Prostate gland (tissue), 2 donors: ENCODE measurements at regions not wholly inside any gene's neighbourhood (a gene's known extent, or its start where the extent isn't known, plus 50 kb on each side); places are given as distances from the start of the nearest gene placed in this dataset.

Experiments used
- DNase-seq: peaks from one replicate; pipeline ENCODE4 v3.0.0-alpha.2; 2019; ENCODE audit warnings: low spot score
- H3K27ac ChIP-seq, 2 donors: fragments of 200-600 bp; sonication (generic); 2 replicates each; pipeline ENCODE4 v1.5.1; 2017 to 2019
- H3K27me3 ChIP-seq: fragments of 200-600 bp; sonication (generic); replicated peaks from 2 replicates; pipeline ENCODE4 v1.5.1; 2019; ENCODE audit not compliant: insufficient read depth
- H3K36me3 ChIP-seq, 2 donors: fragments of 200-600 bp; sonication (generic); 1 replicate in 1 of 2; 2 replicates in 1 of 2; pipeline versions ENCODE4 v1.5.1 to v1.8.1; 2017 to 2019
- H3K4me1 ChIP-seq: fragments of 200-600 bp; sonication (generic); replicated peaks from 2 replicates; pipeline ENCODE4 v1.5.1; 2019
- H3K4me3 ChIP-seq, 2 donors: fragments of 200-600 bp; sonication (generic); 2 replicates each; pipeline ENCODE4 v1.5.1; 2017 to 2019
- H3K9me3 ChIP-seq: fragments of 200-600 bp; sonication (generic); 2 replicates; pipeline ENCODE4 v1.5.1; 2017
- POLR2A ChIP-seq: fragments of 450-650 bp; IDR thresholded peaks from one replicate; pipeline ENCODE4 v1.6.1; 2016; ENCODE audit warnings: antibody characterized with exemption, mild to moderate bottlenecking
- POLR2AphosphoS5 ChIP-seq: sonication (generic); formaldehyde crosslinking; IDR thresholded peaks from one replicate; pipeline ENCODE4 v1.6.1; 2017; ENCODE audit warnings: antibody characterized with exemption
- WGBS: methylation state at CpG from one replicate; pipeline ENCODE4 v1.1.5; 2018; 5-methylcytosine and 5-hydroxymethylcytosine counted together
- intact Hi-C: fragments of 100-400 bp; cut with DNase I; formaldehyde crosslinking; loops from one replicate; pipeline ENCODE4 v1.14.2; 2022
- TF ChIP-seq, protein P1 (sequence below), 4 experiments: fragments of 200-600 bp in 2 of 4; fragments of 450-650 bp in 2 of 4; sonication (generic) in 2 of 4; IDR thresholded peaks; 1 replicate in 3 of 4; 2 replicates in 1 of 4; pipeline ENCODE4 v1.5.1; 2016 to 2019; ENCODE audit warnings: antibody characterized with exemption in 4 of 4, mild to moderate bottlenecking in 2 of 4, moderate library complexity in 2 of 4

- no peak for DNase-seq
- H3K27ac ChIP-seq: no peak overlapping the region
- WGBS: 86% methylated on average over 10 of the region's 10 CpGs
- no peaks in the 10 kb centered on the region for H3K9me3 ChIP-seq
- peaks cover 6% of the 10 kb centered on the region for H3K27me3 ChIP-seq
- intact Hi-C loops: no loop called here
- no peaks in the 10 kb centered on the region for H3K4me1 ChIP-seq
- no peaks in the 10 kb centered on the region for H3K36me3 ChIP-seq
- no peak overlapping the region for H3K4me3 ChIP-seq
- TF ChIP-seq POLR2AphosphoS5: no peak
- no peak for TF ChIP-seq POLR2A
- TF ChIP-seq, protein P1, sequence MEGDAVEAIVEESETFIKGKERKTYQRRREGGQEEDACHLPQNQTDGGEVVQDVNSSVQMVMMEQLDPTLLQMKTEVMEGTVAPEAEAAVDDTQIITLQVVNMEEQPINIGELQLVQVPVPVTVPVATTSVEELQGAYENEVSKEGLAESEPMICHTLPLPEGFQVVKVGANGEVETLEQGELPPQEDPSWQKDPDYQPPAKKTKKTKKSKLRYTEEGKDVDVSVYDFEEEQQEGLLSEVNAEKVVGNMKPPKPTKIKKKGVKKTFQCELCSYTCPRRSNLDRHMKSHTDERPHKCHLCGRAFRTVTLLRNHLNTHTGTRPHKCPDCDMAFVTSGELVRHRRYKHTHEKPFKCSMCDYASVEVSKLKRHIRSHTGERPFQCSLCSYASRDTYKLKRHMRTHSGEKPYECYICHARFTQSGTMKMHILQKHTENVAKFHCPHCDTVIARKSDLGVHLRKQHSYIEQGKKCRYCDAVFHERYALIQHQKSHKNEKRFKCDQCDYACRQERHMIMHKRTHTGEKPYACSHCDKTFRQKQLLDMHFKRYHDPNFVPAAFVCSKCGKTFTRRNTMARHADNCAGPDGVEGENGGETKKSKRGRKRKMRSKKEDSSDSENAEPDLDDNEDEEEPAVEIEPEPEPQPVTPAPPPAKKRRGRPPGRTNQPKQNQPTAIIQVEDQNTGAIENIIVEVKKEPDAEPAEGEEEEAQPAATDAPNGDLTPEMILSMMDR (IDR thresholded peaks at IDR 0.05): no peak
Observed at GRCh38 chr22:22087854-22088657, 105.5 kb upstream of the TOP3B start.

DNA sequence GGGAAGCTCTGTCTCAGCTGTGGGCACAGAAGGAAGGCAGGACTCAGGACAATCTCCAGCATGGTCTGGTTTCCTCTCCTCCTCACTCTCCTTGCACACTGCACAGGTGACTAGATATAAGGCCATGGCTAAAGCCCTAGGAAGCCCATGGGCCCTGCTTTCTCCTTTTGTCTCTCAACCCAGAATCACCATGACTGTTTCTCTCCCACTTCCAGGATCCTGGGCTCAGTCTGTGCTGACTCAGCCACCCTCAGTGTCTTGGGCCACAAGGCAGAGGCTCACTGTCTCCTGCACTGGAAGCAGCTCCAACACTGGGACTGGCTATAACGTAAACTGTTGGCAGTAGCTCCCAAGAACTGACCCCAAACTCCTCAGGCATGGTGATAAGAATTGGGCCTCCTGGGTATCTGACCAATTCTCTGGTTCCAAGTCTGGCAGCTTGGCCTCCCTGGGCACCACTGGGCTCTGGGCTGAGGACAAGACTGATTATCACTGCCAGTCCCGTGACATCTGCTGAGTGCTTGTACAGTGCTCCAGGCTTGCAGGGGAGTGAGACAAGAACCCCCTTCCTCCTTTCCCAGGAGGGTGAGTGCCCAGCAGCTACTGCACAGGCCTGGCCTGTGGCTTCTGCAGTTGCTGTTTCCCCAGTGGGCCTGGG lies 104.0 kb upstream of the TOP3B start:
- TF ChIP-seq, protein P1 (IDR thresholded peaks at IDR 0.05): no peak
- TF ChIP-seq POLR2AphosphoS5 (no peak), POLR2A (no peak)
- Histone ChIP-seq H3K4me1 (no peaks in the 10 kb centered on the region), H3K36me3 (no peaks in the 10 kb centered on the region), H3K9me3 (no peaks in the 10 kb centered on the region), H3K4me3 (no peak overlapping the region), H3K27me3 (peaks cover 6% of the 10 kb centered on the region), H3K27ac (no peak overlapping the region)
- intact Hi-C loops: no loop called here
- 80% methylated on average over 2 of the region's 2 CpGs for WGBS
- no peak for DNase-seq

DNA sequence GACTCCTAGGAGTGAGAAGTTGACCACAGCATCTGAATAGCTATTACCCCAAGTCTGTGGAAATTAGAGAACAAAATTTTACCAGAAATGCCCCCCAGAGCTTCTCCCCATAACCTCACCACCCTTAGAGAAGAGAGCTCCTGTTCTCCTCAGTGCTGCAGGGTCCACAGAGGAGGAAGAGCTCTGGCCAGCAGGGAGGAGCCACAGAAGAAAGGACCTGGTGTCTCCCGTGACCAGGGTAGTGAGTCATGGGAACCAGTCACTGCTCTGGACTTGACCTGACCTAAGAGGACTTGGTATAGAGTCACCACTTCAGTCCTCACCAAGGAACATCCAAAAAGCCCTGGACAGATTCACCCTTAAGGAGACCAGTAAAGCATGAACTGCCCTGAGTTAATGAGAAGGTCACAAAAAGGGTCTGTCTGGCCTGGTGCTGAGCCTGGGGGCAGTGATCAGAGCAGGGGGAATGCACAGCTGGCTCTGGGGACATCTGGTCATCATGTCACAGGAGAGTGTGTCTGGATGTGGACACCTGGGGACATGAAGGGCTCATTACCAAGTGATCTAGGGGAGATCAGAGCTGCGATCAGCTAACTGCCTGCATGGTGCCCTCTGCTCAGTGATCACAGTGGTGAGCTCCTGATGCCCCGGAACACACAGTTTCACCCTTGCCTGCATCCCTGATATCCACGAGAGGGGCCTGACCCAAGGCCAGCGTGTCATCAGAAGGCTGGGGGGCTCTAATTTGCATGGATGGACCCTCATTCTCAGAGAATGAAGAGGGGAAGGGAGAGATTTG lies 103.3 kb upstream of the TOP3B start:
- no peaks in the 10 kb centered on the region for H3K9me3 ChIP-seq
- H3K27ac ChIP-seq: no peak overlapping the region
- H3K4me3 ChIP-seq: no peak overlapping the region
- intact Hi-C loops: no loop called here
- WGBS: 77% methylated on average over 5 of the region's 5 CpGs
- no peak for DNase-seq
- H3K27me3 ChIP-seq: peaks cover 6% of the 10 kb centered on the region
- H3K36me3 ChIP-seq: no peaks in the 10 kb centered on the region
- TF ChIP-seq POLR2A (no peak), POLR2AphosphoS5 (no peak)
- TF ChIP-seq, protein P1 (IDR thresholded peaks at IDR 0.05): no peak
- H3K4me1 ChIP-seq: no peaks in the 10 kb centered on the region

DNA sequence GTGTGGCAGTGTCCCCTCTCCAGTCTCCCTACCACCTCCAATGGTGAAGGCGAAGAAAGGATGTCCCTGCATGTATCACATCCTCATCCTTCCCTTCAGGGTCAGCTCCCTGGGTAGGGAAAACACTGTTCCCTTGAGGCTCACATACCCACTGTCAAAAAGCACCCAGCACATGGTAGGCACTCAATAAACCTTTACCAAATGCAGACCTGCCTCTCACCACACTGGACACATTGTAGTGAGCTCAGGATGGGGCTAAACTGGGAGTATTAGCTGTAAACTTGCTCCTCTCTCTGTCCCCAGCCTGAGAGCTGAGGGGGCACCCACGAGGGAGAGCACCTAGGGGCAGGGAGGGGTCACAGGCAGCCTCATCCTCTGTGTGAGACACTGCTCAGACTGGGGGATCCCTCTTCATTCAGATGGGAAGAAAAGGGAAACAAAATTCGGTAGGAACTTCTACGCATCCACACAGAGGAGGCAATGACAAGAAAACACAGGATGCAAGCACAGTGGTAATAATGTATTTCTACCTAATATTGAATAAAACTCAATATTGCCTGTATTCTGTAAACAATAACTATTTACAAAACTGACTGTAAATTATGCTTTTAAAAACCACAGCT lies 101.6 kb upstream of the TOP3B start:
- TF ChIP-seq POLR2AphosphoS5 (no peak), POLR2A (no peak)
- TF ChIP-seq, protein P1 (IDR thresholded peaks at IDR 0.05): no peak
- 40% methylated on average over 4 of the region's 4 CpGs for WGBS
- Histone ChIP-seq H3K27ac (no peak overlapping the region), H3K36me3 (no peaks in the 10 kb centered on the region), H3K27me3 (peaks cover 6% of the 10 kb centered on the region), H3K9me3 (no peaks in the 10 kb centered on the region), H3K4me1 (no peaks in the 10 kb centered on the region), H3K4me3 (no peak overlapping the region)
- no peak for DNase-seq
- intact Hi-C loops: no loop called here
